DND-41 (cell line): ENCODE measurements at regions not wholly inside any gene's neighbourhood (a gene's known extent, or its start where the extent isn't known, plus 50 kb on each side); places are given as distances from the start of the nearest gene placed in this dataset.

Experiments
- CTCF ChIP-seq: IDR thresholded peaks from 2 replicates; pipeline ENCODE4 v1.5.1; 2012; ENCODE audit warnings: borderline replicate concordance, low read length, moderate library complexity, mild to moderate bottlenecking; ENCODE audit not compliant: poor library complexity, severe bottlenecking; ENCODE audit errors: extremely low read depth
- EZH2 ChIP-seq: IDR thresholded peaks from 3 replicates; pipeline ENCODE4 v1.6.1; 2012; ENCODE audit warnings: borderline replicate concordance, low read depth, mild to moderate bottlenecking, moderate library complexity, low read length, inconsistent platforms; ENCODE audit not compliant: severe bottlenecking

GRCh38 chr7:19964246-19964645 lies 190.8 kb upstream of the TMEM196 start:
- TF ChIP-seq CTCF (no peak), EZH2 (no peak)
